OCI-M1 (cell line): ENCODE measurements at regions not wholly inside any gene's neighbourhood (a gene's known extent, or its start where the extent isn't known, plus 50 kb on each side); places are given as distances from the start of the nearest gene placed in this dataset.

Experiments used
- DNase-seq: peaks from one replicate; lab custom pipeline; 2025; lab: John Stamatoyannopoulos, UW

- DNase-seq, result no peak
Observed at GRCh38 chr22:48797731-48798130, 1029.9 kb downstream of the BRD1 start.

GRCh38 chr22:48796310-48797015 is 1031.2 kb downstream of the BRD1 start:
- DNase-seq, result no peak

GRCh38 chr22:48795664-48796063 is 1032.0 kb downstream of the BRD1 start:
- no peak for DNase-seq

DNA sequence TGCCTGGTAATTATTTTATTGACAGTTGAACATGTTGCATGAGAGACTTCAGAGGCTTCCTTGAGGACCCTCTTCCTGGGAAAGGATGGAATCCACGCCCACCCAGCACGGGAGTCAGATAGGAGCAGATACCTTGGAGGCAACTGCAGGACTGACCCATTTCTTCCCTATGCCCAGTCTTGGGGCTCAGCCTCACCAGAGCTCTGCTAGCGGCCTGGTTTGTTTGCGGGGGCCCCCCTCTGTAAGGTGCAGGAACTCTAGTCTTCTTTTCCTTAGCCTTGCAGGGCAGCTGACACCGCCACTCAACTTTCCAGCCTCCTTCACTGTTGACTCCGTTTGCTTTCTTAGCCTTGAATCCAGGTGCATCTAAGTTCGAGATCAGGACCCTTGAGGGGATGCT is 1032.8 kb downstream of the BRD1 start:
- no peak for DNase-seq

DNA sequence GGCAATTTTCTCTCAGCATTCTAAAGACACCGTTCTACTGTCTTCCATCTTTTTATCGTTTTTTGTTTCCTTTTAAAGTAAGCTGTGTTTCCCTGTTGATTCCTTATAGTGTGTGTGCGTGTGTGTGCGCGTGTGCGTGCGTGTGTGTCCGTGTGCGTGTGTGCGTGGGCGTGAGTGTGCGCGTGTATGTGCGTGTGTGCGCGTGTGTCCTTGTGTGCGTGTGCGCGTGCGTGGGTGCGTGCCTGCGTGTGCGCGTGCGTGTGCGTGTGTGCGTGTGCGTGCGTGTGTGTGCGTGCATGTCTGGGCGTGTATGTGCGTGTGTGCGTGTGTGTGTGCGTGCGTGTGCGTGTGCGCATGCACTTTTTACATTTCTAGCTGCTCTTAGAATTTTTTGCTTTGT is 1033.7 kb downstream of the BRD1 start:
- DNase-seq, result no peak

DNA sequence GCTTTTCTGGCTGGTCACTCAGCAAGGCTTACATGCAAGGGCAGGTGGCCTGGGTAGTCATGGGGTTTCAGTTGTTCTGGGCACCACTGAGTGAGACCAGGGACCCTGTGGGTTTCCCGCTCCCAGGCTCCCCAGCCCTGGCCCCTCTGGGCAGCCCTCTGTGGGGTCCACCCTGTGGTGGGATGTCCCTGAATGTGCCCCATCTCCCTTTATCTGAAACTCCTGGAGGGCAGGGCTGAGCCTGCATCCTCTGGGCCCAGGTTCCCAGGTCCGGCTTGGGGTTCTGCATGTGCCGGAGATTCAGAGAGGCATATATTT is 1041.0 kb downstream of the BRD1 start:
- no peak for DNase-seq

DNA sequence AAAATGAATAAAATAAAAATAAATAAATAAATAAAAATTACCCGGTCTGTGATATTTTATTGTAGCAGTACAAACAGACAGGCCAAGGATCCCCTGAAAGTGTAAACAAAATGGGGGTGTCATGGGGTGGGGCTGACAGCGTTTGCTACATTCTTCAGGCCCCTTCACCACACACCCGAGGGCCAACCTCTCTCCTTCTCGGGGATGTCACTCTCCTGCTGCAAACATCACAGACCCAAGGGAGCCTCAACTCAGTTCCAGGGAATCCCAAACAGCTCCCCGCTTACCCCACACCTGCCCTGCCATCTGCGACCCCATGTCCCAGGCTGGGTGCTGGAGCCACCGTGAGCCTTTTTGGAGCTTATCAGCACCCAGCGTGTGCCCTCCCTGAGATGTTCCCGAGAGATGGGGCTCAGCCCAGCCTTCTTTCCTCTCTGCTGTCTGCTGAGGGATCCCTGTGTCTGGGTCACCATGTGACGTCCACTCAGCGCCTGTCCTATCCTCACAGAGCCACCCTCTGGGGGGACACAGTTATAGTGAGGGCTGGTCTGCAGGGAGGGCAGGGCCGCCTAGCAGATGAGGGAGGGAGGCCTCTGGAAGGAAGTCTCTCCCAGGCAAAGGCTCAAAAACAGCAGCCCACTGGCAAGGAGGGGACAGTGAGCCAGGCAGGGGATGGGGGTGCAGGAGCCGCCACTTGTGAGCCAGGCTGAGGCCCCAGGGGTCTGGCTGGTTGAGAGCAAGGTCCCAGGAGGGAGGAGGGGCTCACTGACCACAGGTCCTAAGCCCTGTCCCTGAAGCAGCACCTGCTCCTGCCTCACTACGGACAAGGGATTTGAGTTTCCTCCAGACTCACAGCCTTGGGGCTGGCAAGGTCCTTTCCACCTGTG is 1041.6 kb downstream of the BRD1 start:
- DNase-seq, result no peak

DNA sequence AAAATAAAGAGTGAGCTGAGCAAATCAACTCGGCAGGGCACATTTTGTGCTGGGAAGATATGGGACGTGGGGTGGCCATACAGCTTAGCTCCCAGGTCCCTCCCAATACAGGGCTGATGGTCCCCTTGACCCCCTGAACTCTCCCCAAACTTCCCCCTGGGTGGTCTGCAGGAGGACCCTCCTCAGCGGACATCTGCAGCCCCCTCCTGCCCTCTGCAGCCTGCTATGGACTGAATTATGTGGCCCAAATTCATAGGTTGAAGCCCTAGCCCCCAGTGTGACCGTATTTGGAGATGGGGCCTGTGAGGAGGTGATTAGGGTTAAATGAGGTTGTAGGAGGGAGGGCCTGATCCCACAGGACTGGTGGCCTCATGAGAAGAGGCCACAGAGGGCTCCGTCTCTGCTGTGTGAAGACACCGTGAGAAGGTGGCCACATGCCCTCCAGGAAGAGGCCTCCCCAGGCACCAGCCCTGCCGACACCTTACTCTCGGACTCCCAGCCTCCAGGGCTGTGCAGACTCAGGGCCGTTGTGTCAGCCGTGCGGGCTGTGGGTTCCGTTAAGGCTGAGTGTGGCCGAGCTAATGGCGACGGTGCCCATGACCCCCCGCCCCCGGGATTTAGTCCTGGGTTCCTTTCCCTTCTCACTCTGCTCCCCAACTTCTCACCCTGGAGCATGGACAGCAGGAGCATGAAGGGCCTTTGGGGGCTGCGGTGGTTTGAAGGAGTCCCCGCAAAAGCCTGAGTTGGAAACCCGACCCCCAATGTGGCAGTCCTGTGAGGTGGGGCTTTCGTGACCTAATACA is 1042.8 kb downstream of the BRD1 start:
- no peak for DNase-seq

- DNase-seq, result no peak
Observed at GRCh38 chr22:48783821-48784266, 1043.8 kb downstream of the BRD1 start.

DNA sequence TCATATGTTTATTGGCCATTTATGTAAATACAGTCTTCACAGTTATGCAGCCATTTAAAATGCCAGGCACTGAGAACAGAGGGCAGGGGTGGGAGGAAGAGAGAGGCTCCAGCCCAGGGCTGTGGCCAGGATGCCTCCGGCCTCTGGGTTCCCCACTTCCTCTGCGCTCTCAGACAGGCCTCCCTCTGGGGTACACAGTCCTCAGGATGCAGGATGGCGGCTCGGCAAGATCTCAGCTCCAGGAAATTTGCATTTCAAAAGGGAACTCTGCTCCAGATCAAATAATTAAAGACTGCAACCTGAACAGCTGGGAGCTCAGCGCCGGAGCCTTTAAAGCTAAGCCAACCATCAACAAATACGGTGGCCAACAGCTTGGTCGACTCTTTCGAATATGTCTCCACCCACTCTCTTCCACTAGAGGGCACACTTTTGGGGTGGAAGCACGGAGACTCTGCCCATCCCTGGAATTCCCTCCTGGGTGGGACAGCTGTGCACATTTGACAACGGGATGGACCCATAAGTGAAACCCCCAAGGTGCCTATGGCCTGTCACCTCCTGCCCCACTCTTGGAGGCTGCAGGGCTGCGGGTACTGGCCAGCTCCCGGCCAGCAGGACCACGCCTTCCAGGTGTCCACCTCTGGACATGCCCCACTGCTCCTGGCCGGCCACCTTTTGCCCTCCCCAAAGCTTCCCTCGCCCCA is 1044.7 kb downstream of the BRD1 start:
- DNase-seq, result peak; percentile 9

DNA sequence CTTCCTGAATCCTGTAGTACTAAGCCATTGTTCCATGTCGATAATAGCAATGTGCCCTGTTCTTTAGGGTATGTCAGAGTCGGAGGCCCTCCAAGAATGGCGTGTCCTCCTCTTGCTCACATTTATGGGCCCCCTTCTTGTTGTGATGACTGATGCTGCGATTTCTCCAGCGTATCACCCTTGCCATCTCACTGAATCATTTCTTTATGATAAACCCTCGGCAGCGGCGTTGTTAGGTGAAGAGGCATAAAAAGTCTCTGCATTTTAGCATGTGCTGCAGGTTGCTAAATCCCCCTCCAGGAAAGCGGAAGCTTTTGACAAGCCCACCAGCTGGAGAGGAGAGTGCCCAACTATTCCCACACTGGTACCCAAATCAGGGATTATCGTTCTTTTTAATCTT is 1045.3 kb downstream of the BRD1 start:
- DNase-seq, result no peak

DNA sequence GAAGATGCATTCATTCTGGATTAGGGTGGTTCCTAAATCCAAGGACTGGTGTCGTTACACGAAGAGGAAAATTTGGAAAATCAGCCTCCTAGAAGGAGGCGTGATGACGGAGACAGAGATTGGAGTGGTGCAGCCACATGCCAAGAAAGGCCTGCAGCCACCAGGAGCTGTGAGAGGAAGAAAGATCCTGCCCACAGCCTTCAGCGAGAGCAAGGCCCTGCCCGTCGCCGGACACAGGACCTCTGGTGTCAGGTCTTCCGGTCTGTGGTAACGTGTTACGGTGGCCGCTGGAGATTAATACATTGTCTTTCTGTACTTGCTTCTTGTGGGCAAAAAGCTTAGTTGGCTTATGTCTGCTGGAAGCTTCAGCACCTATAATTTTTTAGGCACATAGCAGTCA is 1045.8 kb downstream of the BRD1 start:
- DNase-seq, result no peak

DNA sequence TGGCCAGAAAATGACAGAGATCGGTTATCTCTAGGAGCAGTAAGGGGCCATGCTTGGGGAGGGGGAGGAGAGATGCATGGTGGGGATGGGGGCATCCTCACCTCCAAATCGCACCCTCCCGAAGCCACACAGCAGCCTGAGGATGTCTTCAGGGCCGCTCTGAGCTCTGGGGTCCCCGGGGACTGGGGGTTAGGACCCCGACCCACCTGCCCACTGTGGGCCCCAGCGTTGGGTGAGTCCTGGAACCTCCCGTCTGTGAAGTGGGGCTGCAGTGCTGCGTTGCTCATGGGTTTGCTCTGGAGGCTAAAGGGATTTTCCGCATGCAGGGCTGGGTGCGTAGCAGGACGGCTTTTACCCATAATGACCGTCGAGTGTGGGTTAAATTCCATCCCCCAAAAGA is 1046.3 kb downstream of the BRD1 start:
- no peak for DNase-seq

- DNase-seq, result no peak
Observed at GRCh38 chr22:48780597-48781277, 1046.9 kb downstream of the BRD1 start.

- DNase-seq, result no peak
Observed at GRCh38 chr22:48779661-48780596, 1047.7 kb downstream of the BRD1 start.

- DNase-seq, result no peak
Observed at GRCh38 chr22:48779211-48779643, 1048.4 kb downstream of the BRD1 start.

GRCh38 chr22:48778308-48779195 is 1049.1 kb downstream of the BRD1 start:
- no peak for DNase-seq

DNA sequence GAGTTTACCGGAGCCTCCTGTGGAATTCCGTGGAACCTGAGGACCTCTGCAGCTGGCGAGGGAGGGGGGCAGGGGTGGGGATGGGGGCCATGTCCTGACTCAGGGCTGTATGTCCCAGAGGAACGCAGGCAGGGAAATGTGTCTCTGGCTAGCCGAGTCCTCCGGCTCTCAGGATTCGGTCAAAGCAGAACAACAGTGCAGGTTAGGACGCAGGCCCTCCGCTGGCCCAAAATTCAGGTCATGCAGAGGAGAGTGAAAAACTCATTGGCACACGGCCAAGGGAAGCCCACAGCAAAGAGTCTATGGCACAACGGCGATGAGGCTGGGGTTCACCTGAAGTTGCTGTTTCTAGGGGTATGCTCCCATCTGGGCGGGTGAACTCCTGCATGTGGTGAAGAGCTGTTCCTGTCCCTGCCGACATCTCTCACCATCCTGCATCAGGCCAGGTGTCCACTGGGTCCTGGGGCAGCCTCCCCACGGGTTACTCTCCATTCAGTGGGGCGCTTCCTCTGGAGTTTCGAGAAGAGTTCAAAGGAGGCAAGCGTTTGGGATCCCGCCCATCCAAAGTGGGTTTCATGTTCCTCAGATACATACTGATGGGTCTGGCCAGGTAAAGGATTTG is 1055.3 kb downstream of the BRD1 start:
- no peak for DNase-seq

DNA sequence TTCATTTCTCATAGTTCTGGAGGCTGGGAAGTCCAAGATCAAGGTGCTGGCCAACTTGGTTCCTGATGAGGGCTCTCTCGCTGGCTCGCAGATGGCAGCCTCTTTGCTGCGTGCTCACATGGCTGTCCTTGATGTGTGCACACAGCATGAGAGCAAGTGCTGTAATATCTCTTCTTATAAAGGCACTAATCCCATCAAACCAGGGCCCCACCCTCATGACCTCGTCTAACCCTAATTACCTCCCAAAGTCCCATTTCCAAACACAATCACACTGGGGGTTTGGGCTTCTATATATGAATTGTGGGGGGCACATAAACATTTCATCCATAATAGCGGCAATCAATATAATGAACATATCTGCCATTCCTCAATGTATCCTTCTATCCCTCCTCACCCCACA is 1062.1 kb downstream of the BRD1 start:
- no peak for DNase-seq
